GM21825 (cell line): ENCODE measurements at regions not wholly inside any gene's neighbourhood (a gene's known extent, or its start where the extent isn't known, plus 50 kb on each side); places are given as distances from the start of the nearest gene placed in this dataset.
"Not testable (repeated sequence)": the region's sequence is repeated elsewhere in the genome, so short reads cannot be mapped to it uniquely, and the experiment has no call there.

Experiments used
- ATAC-seq: cut with Tn5 transposase; IDR thresholded peaks from one replicate; pipeline ENCODE4 v1.9.1; 2021; ENCODE audit warnings: mild to moderate bottlenecking, moderate library complexity; ENCODE audit not compliant: unreplicated experiment

GRCh38 chr2:142395291-142395690 lies 264.5 kb upstream of the LRP1B start:
- no peak for ATAC-seq

- no peak for ATAC-seq
Measured at GRCh38 chr2:142380372-142380771, 249.6 kb upstream of the LRP1B start.

DNA sequence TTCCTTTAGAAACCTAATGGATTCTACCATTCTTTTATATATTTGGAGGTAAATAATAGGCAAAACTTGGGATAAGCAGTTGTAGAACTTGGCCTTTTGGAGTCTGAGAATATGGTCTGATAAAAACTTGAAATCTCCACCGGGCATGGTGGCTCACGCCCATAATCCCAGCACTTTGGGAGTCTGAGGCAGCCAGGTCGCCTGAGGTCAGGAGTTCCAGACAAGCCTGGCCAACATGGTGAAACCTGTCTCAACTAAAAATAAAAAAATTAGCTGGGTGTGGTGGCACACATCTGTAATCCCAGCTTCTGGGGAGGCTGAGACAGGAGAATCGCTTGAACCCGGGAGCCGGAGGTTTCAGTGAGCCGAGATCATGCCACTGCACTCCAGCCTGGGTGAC lies 231.3 kb upstream of the LRP1B start:
- not testable (repeated sequence) for ATAC-seq

DNA sequence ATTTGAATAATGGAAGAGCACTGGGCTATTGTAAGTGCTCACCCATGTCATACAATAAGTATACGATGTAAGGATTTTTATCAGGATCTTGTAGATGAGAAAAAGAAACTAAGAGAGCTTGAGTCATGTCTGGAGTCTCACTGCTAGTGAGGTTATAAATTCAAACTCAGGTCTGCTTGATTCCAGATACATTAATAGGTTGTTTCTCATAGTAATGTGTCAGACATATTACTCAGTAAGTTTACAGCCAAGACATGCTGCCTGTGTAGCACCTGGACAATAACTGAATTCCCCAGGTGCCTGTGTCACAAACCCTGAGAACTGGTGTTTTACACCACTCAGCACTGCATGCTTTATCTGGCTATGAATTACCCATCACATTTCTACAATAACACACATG lies 216.9 kb upstream of the LRP1B start:
- ATAC-seq = no peak

DNA sequence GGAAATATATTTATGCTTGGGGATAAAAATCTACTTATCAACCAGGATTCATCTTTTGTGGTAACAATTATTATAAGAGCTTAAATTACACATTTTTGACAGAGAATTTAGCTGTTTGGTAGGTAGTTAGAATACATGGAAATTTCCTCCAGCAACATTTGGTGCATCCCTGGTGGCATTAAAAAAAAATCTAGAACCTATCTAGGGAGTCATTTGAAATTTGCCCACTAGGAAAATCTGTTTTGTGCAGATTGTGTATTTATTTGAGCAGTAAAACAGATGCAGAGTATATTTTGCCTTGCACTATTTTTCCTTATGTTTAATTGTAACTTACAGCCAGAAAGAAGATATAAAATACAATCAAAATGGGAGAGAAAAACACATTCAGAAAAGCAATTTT lies 208.4 kb upstream of the LRP1B start:
- ATAC-seq = no peak

GRCh38 chr2:142332196-142332595 lies 201.4 kb upstream of the LRP1B start:
- no peak for ATAC-seq

DNA sequence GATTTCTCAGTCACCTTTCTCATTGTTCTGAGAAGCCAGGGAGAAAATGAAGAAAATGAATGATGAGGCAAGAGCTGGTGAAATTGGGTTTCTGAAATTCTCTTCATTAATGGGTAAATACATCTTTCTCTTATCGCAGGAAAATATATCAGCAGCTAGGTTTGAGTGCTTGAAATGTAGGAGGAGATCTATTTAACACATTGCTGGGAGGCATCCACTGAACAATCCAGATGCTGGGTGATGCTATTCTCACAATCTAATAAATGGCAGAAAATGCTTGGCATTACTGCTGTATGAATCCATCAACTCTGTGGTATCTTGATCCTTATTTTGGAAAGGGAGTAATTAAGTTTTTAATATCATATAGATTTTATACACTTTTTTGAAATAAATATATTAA lies 199.6 kb upstream of the LRP1B start:
- no peak for ATAC-seq

- ATAC-seq = no peak
Measured at GRCh38 chr2:142325870-142326269, 195.1 kb upstream of the LRP1B start.

GRCh38 chr2:142323206-142323605 lies 192.4 kb upstream of the LRP1B start:
- ATAC-seq = no peak

GRCh38 chr2:142321706-142322280 lies 191.0 kb upstream of the LRP1B start:
- no peak for ATAC-seq

DNA sequence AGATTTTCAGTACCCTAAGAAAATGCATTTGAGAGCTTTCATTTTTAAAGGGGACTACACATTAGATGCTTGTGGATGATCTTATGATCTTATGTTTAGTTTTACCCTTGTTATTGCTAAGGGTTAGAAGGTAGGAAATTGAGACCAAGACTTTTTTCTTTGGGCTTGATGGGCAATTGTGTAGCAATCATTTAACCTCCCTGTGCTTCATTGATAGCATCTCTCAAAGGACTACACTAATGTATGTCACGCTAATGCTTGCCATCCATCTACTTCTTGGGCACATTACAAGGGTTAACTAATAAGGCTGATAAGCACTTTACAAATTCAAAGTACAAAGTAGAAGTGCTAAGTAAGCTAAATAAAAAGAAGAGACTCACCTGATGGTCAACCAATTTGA lies 189.3 kb upstream of the LRP1B start:
- no peak for ATAC-seq

DNA sequence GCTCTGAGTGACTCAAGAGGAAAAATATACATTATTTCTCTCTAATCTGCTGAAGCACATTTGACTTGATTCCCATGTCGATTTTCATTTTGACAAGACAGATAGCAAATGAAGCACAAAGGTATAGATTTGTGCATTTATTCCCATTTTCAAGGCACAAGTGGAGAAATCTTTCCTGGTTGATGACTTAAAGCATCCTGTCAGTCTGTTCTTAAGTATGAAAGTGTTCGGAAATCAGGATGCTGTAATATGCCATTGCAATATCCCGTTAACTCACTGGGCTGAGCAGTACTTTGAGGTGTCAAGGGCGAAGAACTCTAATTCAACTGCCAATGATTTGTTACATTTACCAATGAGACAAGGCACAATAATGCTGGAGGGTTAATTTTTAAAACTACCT lies 185.2 kb upstream of the LRP1B start:
- ATAC-seq = no peak

DNA sequence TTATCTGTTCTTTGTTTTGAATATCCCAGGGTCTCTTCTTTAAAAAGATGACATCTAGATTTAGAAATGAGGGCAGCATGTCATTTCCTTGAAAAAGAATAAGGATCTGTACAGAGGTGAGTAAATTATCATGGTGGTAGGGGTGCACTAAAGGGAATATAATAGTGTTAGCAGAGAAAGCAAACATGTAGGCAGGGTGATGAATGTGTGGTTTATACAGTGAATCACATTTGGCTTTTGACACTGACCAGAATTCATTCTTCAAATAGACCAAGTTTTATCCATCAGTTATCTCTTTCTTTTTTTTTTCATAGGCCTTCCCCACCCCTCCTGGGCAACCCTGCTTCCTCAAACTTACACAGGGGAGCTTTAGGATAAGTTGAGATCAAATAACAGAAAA lies 184.5 kb upstream of the LRP1B start:
- no peak for ATAC-seq

DNA sequence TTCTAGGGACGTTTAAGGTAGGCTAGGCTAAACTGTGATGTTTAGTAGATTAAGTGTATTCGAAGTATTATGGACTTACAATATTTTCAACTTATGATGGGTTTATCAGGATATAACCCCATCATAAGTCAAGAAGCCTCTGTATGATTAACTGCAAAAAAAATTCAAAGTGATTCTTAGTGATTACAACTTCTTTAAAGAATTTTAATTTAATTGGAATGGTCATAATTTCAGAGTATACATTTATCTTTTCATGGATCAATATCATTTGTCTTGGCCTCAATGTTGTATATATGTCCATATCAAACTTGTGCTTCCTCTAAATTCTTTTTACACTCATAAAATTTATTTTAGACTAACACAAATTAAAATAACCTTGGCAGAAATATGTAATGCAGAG lies 183.3 kb upstream of the LRP1B start:
- no peak for ATAC-seq

DNA sequence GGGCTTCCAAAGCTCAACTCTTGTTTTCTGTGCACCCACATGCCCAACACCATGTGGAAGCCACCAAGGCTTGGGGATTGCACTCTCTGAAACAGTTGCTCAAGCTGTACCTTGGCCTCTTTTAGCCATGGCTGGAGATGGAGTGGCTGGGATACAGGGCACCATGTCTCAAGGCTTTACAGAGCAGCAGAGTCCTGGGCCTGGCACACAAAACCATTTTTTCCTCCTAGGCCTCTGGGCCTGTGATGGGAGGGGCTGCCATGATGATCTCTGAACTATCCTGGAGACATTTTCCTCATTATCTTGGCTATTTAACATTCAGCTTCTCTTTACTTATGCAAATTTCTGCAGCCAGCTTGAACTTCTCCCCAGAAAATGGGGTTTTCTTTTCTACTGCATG lies 179.7 kb upstream of the LRP1B start:
- ATAC-seq = no peak

DNA sequence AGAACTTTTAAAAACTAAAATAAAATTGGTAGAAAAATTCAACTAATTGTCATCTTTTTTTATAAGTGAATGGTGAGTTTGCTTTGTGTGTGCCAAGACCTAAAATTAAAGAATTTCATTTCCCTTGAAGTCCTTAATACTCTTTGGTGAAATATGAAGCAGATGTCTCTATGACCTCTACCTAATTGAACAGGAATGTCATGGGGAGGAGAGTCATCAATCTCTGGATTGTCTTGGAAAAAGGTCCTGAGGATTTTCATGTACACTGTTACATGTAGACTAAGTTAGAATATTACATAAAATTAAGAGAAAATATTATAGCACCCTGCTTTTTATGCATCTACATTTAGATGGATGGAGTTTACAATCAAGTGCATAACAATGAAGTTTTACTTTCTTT lies 177.9 kb upstream of the LRP1B start:
- no peak for ATAC-seq

DNA sequence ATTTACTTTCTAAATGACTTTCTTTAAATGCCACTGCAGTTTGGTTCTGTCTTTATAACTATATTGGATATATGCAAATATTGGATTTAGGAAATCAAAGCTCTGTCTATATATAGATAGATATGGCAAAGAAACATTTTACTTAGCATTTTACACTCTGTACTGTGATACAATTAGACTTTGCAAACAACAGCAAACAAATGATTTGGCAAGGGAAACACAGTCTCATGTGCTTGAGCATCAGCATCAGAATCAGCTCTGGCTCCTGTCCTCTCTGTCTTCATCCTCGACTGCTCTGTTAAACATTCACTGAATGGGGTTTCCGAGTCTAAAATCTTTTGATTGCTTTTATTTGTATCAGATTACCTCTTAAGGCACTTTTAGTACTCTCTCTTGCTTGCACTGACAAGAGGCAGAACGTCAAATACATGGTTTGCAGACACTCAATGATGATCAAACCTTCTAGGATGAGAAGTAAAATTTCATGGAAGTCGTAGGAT lies 176.8 kb upstream of the LRP1B start:
- ATAC-seq = no peak

GRCh38 chr2:142307086-142307485 lies 176.3 kb upstream of the LRP1B start:
- no peak for ATAC-seq

DNA sequence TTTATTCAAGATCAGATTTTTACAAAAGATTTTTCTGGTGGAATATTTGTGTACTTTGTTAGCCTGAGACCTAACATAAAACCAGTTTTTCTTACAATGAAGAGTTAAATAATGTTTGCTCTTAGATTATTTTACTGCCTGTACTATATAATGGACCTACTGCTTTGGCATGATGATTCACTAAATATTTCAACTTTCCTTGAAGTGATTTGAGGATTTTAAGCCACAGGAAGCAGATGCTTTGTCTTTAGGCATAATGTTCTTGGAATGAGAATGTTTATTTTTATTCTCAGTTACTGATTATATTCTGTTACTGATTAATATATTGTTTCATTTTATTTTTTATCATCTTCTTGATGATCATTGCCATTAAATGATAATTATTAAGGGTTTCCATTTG lies 175.3 kb upstream of the LRP1B start:
- no peak for ATAC-seq

GRCh38 chr2:142300517-142300916 lies 169.7 kb upstream of the LRP1B start:
- no peak for ATAC-seq

DNA sequence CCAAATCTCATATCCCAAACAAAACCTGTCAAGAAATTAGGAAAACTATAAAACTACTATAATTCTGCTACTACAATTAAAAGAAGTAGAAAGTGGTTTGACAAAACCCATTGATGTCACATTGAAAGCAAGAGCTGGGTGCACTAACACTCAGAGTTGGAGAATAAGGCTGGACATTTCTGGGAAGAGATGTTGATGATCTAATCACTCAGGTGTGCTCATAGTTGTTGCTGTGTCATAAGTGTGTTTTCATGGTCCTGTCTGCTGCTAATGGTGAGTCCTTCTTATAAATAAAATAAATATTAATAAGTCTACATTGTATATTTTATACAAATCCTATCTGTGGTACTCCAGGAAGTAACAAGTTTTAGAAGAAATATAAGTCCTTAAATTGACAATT lies 168.2 kb upstream of the LRP1B start:
- ATAC-seq = no peak

GRCh38 chr2:142294225-142294624 lies 163.4 kb upstream of the LRP1B start:
- ATAC-seq = no peak

GRCh38 chr2:142291969-142292368 lies 161.2 kb upstream of the LRP1B start:
- no peak for ATAC-seq
